Stimulated activated CD8-positive, alpha-beta memory T cell treated with anti-CD3 and anti-CD28 coated beads, Interleukin-12 subunit alpha, Interleukin-12 subunit beta, amount 100 ng/mL, for 4 hours (primary cell): ENCODE measurements at regions not wholly inside any gene's neighbourhood (a gene's known extent, or its start where the extent isn't known, plus 50 kb on each side); places are given as distances from the start of the nearest gene placed in this dataset.
"Not testable (repeated sequence)": the region's sequence is repeated elsewhere in the genome, so short reads cannot be mapped to it uniquely, and the experiment has no call there.

ENCODE experiments used
- DNase-seq: peaks from one replicate; pipeline ENCODE4 v3.0.0-alpha.2; 2020; ENCODE audit warnings: low read depth

DNA sequence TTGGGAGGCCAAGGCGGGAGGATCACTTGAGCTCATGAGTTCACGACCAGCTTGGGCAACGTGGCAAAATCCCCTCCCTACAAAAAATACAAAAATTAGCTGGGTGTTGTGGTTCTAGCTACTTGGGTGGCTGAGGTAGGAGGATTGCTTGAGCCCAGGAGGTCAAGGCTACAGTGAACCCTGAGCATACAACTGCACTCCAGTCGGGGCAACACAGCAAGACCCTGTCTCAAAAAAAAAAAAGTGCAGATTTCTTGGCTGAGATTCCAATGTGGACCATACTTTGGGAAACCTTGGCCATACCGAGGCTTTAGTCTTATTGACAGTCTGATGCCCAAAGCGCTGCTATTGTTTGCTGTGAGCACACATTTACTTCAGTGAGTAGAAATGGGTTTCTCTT lies 113.6 kb upstream of the CLINT1 start:
- DNase-seq = no peak

- no peak for DNase-seq
These were observed 112.7 kb upstream of the CLINT1 start for GRCh38 chr5:157971571-157972216.

DNA sequence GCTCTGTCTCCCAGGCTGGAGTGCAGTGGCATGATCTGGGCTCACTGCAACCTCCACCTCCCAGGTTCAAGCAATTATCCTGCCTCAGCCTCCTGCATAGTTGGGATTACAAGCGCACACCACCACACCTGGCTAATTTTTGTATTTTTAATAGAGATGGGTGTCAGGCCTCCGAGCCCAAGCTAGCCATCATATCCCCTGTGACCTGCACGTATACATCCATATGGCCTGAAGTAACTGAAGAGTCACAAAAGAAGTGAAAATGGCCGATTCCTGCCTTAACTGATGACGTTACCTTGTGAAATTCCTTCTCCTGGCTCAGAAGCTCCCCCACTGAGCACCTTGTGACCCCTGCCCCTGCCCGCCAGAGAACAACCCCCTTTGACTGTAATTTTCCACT lies 109.6 kb upstream of the CLINT1 start:
- DNase-seq = not testable (repeated sequence)

DNA sequence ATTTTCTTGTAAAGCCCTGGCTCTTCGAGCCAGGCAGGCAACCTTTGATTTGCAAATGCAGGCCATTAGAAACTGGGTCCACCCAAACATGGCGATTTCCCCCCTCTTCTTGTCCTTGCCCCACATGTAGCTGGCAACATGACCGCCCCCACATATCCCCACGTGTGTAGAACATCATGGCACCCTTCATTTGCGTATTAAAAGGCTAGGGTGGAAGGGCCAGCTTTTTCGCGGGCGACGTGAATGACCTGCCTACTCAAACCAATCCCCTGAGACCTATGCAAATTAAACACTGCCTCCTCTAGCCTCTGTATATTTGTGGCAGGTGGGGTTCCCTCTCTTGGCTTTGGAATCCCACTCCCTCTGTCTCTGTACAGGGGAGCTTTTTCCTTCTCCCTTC lies 107.0 kb upstream of the CLINT1 start:
- no peak for DNase-seq

DNA sequence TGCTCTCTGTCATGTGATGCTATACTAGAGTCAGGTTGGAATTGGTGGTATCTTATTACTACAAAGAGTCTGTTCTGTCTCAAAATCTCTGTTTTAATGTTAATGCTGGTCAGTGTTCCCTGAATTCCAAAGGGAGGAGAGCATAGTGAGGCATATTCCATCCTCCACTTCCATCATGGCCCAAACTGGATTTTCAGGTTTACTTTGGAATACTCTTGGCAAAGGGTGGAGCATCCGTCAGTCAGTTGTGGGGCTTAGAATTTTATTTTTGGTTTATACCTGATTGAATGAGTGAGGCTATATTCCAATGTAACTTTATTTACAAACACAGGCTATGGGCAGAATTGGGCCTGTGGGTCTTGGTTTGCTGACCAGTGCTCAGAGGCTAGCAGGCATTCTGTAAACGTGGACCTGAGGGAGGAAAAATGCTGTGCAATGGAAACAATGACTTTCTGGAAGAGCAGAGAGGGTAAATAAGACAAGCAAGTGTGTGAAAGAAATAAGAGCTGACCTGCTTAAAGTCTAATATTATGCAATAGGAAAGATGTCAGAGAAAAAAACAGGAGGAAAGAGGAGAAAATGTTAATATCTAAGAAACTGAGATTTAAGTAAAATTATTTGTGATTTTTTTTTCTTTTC lies 106.2 kb upstream of the CLINT1 start:
- no peak for DNase-seq

DNA sequence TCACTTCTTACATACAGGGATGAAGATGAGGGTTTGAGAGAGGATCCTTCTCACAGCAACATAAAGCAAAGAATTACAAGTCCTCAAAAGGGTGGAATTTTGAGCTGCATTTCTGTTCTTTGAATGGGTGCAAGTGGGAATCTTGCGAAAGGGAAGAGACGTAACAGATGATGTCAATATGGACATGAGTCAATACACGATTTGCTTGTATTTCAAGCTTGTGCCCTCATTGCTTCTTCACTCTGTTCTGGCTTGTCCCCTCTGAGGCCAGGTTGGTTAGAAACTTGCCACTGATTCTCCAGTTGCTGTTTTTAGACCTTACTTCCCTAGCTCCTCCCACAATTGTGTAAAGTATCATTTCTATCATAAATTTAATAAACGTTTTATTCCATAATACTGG lies 104.8 kb upstream of the CLINT1 start:
- no peak for DNase-seq

DNA sequence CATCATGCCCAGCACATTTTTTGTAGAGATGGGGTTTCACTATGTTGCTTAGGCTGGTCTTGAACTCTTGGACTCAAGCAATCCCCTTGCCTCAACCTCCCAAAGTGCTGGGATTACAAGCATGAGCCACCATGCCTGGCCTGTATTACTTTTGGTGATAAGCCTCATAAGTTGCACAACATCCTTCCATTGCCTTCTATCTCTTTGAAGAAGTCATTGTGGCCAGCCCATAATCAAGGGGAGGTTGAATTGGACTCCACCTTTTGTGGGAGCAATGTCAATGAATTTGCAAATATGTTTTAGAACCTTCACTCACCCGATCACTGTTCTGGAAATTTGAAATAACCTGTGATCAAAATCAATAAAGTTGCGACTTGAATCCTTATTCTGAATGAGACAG lies 104.3 kb upstream of the CLINT1 start:
- no peak for DNase-seq

- not testable (repeated sequence) for DNase-seq
These were observed 103.7 kb upstream of the CLINT1 start for GRCh38 chr5:157962686-157963085.

DNA sequence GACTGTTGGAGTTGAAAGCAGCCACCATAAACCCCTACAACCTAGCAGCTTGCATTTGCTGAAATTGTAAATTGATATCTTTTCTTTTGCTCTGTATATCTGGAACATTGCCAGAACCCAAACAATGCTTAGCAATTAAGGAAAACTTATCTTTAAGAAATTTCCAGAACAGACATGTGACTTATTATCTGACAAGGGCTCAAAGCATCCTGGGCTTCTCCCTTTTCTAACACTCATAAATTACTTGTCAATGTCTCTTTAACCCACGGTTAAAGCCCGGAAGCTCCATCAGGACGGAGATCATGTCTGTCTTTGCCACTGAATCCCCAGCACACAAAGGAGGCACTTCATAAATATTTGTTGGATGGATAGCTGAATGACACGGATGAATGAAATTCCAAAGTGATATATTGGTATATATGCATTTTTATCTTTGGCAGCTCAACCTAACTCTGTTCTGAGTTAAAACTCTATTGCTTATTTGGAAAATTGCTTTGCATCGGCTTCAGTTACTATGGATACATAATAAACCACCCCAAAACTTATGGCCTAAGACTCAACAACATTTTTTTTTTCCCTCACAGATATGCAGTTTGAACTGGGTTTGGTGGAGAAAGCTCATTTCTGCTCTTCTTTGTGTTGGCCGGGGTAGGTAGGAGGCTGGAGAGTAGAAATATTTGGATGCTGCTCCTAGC lies 103.1 kb upstream of the CLINT1 start:
- DNase-seq = no peak

DNA sequence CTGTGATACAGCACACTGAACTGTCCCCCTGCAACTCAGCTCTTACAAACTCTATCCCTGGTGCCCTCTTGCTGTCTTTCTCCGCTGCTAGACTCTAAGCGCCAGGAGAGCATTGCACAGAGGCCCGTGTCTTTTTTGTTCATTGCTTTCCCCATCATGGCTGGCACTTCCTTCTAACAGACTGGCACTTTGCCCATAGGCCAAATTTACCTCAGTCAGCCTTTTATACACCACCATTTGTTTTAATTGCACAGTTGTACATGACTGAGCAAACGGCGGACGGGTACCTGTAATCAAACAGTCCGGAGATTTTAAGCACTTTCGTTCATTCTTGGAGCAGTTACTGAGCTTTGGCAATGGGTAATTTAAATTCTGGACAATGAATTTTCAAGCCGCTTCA lies 102.2 kb upstream of the CLINT1 start:
- no peak for DNase-seq

DNA sequence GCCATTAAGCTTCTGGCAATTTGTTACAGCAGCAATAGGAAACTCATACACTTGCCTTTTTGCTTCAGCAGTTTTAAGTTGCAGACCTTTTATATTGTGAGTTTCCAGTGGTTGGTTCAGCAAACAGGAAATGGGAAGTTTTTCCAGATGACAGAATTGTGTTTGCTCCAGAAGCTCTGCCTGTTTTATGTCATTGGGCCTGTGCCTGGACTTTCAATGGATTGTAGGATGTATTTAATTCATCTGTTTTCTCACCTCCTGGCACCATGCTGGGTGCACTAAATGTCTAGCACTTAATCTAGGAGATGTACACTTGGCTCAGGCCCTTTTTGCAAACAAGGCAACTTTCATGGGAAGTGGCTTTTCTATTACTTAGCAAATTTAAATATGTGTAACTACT lies 100.4 kb upstream of the CLINT1 start:
- no peak for DNase-seq

GRCh38 chr5:157956271-157956885 lies 97.4 kb upstream of the CLINT1 start:
- no peak for DNase-seq

GRCh38 chr5:157955541-157956172 lies 96.7 kb upstream of the CLINT1 start:
- DNase-seq = no peak

- DNase-seq = no peak
These were observed 93.4 kb upstream of the CLINT1 start for GRCh38 chr5:157952374-157952685.

DNA sequence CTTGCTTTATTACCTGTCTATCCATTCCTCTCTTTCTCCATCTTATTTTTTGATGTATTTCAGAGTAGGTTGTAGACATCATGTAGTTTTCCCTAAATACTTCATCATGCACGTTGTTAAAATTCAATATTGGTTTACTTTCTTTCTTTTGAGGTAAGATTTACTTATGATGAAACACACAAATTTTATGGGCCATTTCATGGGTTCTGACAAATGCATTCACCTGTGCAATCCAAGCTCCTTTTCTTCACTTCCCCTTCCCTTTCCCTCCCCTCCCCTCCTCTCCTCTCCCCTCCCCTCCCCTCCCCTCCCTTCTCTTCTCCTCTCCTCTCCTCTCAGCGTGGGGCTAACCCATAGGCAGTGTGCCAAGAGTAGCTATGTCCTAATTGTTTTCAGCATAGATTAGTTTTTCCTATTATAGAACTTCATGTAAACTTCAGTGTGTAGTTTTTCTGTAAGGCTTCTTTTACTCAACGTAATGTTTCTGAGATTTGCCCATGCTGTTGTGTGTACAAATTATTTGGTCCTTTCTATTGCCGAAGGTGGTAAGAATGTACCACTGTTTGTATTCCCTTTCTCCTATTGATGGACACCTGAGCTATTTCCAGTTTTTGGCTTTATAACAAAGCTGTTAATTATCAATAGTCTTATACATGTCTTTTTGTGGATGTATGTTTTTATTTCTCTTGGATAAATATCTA lies 92.9 kb upstream of the CLINT1 start:
- no peak for DNase-seq

DNA sequence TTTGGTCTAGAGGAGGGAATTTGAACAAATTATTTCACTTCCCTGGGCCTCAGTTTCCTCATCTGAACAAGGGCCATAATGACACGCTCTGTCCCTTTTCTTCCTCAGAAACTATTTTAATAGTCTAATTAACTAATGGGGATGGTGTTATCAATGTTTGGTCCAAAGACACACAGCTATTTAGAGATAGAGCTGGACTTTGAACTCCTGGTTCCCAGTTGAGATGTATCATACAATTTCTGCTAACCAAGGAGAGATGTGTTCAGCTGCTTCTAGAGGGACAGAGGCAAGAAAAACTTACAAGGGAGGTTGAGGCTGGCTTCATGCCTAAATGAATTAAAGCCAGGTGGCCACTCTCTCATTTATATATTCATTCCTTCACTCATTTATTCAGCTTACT lies 90.6 kb upstream of the CLINT1 start:
- no peak for DNase-seq

GRCh38 chr5:157948738-157949410 lies 89.9 kb upstream of the CLINT1 start:
- peak; percentile 42 for DNase-seq

- DNase-seq = no peak
These were observed 88.2 kb upstream of the CLINT1 start for GRCh38 chr5:157947156-157947555.

- DNase-seq = not testable (repeated sequence)
These were observed 86.9 kb upstream of the CLINT1 start for GRCh38 chr5:157945822-157946221.

DNA sequence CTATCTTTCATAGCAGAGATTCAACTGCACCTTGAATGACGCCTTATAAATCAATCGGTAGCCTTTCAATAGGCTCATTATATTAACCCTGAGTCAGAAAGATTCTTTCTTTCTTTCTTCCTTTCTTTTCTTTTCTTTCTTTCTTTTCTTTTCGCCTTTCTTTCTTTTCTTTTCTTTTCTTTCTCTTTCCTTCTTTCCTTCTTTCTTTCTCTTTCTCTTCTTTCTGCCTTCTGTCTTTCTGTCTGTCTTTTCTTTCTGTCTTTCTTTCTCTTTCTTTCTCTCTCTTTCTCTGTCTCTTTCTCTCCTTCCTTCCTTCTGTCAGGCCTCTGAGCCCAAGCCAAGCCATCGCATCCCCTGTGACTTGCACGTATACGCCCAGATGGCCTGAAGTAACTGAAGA lies 86.0 kb upstream of the CLINT1 start:
- DNase-seq = no peak

DNA sequence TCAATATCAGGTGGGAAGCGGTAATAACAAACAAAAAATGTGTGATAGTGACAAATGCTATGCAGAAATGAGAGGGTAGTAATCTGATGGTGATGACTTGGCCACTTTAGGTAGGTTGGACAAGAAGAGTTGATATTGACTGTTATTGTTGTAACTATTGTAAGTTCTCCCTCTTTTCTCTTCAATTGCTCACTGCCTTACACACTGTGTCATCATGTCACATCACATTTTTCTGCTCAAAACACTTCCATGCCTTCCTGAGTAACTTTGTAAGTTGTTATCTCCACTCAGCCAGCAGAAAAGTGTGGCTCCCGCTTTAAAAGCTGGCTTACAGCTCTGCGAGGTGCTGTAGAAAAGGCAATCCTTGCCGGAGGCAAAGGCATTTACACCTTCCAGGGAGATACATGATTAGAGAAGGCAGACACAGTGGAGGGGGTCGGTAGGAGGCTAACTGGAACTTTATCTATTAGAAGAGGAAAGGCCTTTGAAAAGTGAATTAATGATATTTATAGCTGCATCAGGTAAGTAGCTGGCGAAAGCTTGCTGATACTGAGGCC lies 85.2 kb upstream of the CLINT1 start:
- no peak for DNase-seq
